Muscle layer of colon (tissue), 2 donors: ENCODE measurements at regions not wholly inside any gene's neighbourhood (a gene's known extent, or its start where the extent isn't known, plus 50 kb on each side); places are given as distances from the start of the nearest gene placed in this dataset.
"Not testable (repeated sequence)": the region's sequence is repeated elsewhere in the genome, so short reads cannot be mapped to it uniquely, and the experiment has no call there.

Source experiments
- H3K27ac ChIP-seq: one replicate; pipeline ENCODE4 v1.7.0; 2013; ENCODE audit warnings: low read depth, mild to moderate bottlenecking, low read length, moderate library complexity
- H3K27me3 ChIP-seq, 2 donors: one replicate each; pipeline ENCODE4 v1.7.0; 2013; ENCODE audit warnings: low read length in 2 of 2, mild to moderate bottlenecking in 2 of 2; ENCODE audit not compliant: insufficient read depth in 2 of 2, control insufficient read depth in 1 of 2
- H3K36me3 ChIP-seq: one replicate; pipeline ENCODE4 v1.7.0; 2013; ENCODE audit warnings: mild to moderate bottlenecking, low read length; ENCODE audit not compliant: insufficient read depth
- H3K4me1 ChIP-seq: one replicate; pipeline ENCODE4 v1.7.0; 2013; ENCODE audit warnings: mild to moderate bottlenecking, low read length; ENCODE audit not compliant: insufficient read depth
- H3K4me3 ChIP-seq, 2 donors: one replicate each; pipeline ENCODE4 v1.7.0; 2013; ENCODE audit warnings: low read length in 2 of 2, low read depth in 1 of 2, mild to moderate bottlenecking in 1 of 2, moderate library complexity in 1 of 2
- H3K9ac ChIP-seq: one replicate; pipeline ENCODE4 v1.7.0; 2013; ENCODE audit warnings: low read length
- H3K9me3 ChIP-seq: one replicate; pipeline ENCODE4 v1.7.0; 2013; ENCODE audit warnings: mild to moderate bottlenecking, low read length
- donor health status: abdominal sarcoma.
- donor health status: Adenocarcinoma of cecum.

DNA sequence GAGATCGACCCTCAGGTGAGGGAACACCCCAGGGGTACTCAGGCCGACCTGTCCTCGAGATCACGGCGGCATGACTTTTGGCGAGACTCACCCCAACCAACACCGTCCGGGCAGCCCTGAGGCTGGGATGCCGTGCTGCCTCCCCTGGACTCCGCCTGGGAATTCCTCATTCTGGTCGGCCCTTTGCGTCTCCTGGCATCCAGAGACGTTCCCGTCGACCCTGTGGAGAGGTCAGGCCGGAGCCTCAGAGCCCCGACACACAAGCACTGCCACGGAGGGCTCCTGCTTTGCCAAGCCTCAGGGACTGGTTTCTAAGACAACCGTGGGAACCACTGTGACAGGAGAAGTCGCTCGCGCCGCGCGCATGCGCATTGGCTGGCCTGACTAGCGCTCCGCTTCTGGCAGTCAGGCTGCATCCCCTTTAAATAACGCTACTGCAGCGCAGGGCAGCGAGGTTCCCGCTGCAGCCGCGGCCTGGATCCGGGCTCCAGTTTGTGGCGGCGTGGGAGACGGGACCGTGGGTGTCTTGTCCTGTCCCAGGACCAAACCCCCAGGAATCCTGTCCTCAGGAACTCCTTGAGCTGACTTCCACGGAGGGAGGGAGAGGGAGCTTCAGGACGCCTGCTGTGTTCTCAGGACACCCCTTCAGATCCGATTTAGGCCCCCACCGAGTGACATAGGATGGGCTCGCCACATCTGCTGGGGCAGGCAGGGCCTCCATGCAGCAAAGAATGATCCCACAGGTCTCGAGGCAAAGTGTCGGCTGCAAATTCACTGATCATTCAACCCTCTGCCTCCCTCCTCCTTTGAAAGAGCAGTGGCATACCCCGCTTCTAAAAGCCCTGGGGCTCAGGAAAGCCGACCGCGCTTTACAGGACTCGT, 163.2 kb upstream of the ZNF337 start:
- H3K9ac ChIP-seq: no peak overlapping the region
- no peak overlapping the region for H3K27ac ChIP-seq
- H3K27me3 ChIP-seq: peaks cover 5 to 12% of the 10 kb centered on the region in 2 donors
- peak overlapping the region in 1 of 2 donors; percentile 43 for H3K4me3 ChIP-seq
- peaks cover 36% of the 10 kb centered on the region for H3K4me1 ChIP-seq
- no peaks in the 10 kb centered on the region for H3K36me3 ChIP-seq
- H3K9me3 ChIP-seq: no peaks in the 10 kb centered on the region

- Histone ChIP-seq H3K27ac (no peak overlapping the region), H3K4me1 (peaks cover 35% of the 10 kb centered on the region), H3K4me3 (peak overlapping the region in 1 of 2 donors; percentile 47), H3K36me3 (no peaks in the 10 kb centered on the region), H3K9me3 (no peaks in the 10 kb centered on the region), H3K9ac (no peak overlapping the region), H3K27me3 (peaks cover 5 to 12% of the 10 kb centered on the region in 2 donors)
Measured at GRCh38 chr20:25858495-25859425, 162.1 kb upstream of the ZNF337 start.

DNA sequence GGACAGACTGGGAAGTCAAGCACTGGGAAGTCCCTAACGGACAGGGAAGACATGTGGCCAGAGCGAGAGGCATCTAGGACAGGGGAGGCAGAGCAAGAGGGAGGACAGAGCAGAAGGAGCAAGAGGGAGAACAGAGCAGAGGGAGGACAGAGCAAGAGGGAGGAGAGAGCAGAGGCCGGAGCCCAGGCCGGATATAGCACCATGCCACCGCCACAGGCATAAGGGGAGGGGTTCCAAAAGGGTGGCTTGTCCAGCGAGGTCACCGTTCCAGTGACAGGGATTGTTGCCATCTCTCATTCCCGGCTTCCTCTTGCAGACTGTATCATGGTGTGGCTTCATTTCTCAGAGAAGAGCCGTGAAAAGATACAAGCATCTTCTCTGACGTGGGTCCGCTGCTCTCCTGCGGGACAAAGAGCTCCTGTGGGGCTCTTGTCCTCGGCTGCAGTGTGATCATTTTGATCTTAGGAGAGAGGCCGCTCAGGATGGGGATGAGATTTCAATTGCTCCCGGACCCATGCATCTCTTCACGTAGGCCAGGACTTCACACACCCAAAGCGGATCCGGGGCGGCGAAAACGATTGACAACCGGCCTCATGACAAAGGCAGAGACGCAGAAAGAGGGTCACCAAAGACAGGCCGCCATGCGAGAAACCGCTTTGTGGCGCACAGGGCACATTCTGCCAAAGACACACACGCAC, 160.6 kb upstream of the ZNF337 start:
- H3K27me3 ChIP-seq, H3K9ac ChIP-seq, H3K36me3 ChIP-seq, H3K4me3 ChIP-seq, H3K27ac ChIP-seq, H3K9me3 ChIP-seq: not testable (repeated sequence)
- H3K4me1 ChIP-seq: peaks cover 21% of the 10 kb centered on the region

GRCh38 chr20:25856256-25856884, 159.7 kb upstream of the ZNF337 start:
- peaks cover 5 to 6% of the 10 kb centered on the region in 2 donors for H3K27me3 ChIP-seq

DNA sequence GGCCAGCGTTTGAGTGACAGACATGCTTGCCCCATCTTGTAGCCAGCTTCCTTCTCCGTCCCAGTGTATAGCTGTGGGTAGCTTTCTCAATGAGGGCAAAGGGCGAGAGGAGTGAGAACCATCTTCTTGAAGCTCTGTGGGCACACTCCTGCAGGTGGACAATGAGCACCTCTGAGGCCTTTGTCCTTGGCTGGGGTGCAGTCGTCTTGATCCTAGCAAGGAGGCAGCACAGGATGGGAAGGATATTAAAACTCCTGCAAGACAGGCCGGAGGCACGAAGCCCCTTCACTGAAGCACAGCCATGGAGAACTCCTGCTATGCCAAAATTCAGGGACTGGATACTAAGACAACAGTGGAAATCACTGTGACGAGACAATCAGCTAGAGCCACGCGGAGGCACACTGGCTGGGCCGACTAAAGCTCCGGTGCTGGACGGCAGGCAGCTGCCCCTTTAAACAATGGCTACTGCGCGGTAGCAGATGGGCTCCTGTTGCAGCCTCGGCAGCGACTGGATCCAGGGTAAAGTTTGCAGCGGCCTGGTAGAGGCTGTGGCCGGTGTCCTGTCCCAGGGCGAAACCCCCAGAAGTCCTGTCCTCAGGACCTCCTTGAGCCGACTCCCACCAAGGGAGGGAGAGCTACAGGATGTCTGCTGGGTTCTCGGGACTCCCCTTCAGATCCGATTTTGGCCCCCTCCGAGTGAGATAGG, 159.0 kb upstream of the ZNF337 start:
- not testable (repeated sequence) for H3K4me3 ChIP-seq, H3K27me3 ChIP-seq, H3K9me3 ChIP-seq, H3K27ac ChIP-seq, H3K36me3 ChIP-seq, H3K9ac ChIP-seq
- peaks cover 17% of the 10 kb centered on the region for H3K4me1 ChIP-seq

More at GRCh38 chr20:25856256-25856884, 159.7 kb upstream of the ZNF337 start:
- H3K4me1 ChIP-seq: peaks cover 17% of the 10 kb centered on the region
- no peak overlapping the region for H3K27ac ChIP-seq
- no peaks in the 10 kb centered on the region for H3K9me3 ChIP-seq
- H3K36me3 ChIP-seq: no peaks in the 10 kb centered on the region
- no peak overlapping the region for H3K9ac ChIP-seq
- H3K4me3 ChIP-seq: no peak overlapping the region

- not testable (repeated sequence) for H3K9ac ChIP-seq, H3K27me3 ChIP-seq, H3K36me3 ChIP-seq, H3K9me3 ChIP-seq, H3K27ac ChIP-seq
- H3K4me3 ChIP-seq: peak overlapping the region in 1 of 2 donors; percentile 79
- H3K4me1 ChIP-seq: peaks cover 11% of the 10 kb centered on the region
Measured at GRCh38 chr20:25854666-25855065, 158.0 kb upstream of the ZNF337 start.

DNA sequence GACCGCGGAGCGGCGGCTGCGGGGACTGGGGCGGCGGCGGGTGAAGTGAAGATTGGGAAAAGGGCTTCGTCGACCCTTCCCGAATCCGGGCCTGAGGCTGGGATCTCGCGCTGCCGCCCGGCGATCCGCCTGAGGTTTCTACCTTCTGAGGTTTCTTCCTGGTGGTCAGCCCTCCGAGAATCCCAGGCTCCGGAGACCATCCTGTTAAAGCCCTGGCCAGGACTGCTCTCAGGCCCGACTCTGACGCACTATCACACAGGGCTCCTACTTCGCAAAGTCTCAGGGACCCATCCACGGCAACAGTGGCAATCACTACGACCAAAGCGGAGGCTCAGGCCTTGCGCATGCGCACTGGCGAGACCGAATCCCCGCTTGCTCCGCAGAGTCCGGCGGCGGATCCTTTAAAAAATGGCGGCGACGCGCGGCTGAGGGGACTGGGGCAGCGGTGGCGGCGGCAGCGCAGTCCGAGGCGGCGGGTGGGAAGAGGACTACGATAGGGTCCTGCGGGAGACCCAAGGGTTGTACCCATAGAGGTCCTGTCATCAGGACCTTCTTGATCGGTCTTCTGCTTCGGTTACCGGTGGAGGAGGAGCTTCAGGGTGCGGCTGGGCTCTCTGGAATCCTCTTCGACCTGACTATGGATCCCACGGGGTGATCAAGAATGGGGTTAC, 157.2 kb upstream of the ZNF337 start:
- H3K27me3 ChIP-seq, H3K9me3 ChIP-seq, H3K36me3 ChIP-seq, H3K4me1 ChIP-seq: not testable (repeated sequence)
- peak overlapping the region; percentile 79 to 80 for H3K4me3 ChIP-seq
- H3K9ac ChIP-seq: peak overlapping the region; percentile 39
- peak overlapping the region; percentile 72 for H3K27ac ChIP-seq

- H3K36me3 ChIP-seq, H3K27me3 ChIP-seq, H3K4me1 ChIP-seq, H3K9me3 ChIP-seq: not testable (repeated sequence)
- Histone ChIP-seq H3K4me3 (peak overlapping the region; percentile 79 to 80), H3K9ac (peak overlapping the region; percentile 39), H3K27ac (peak overlapping the region; percentile 72)
Measured at GRCh38 chr20:25852968-25853717, 156.5 kb upstream of the ZNF337 start.

DNA sequence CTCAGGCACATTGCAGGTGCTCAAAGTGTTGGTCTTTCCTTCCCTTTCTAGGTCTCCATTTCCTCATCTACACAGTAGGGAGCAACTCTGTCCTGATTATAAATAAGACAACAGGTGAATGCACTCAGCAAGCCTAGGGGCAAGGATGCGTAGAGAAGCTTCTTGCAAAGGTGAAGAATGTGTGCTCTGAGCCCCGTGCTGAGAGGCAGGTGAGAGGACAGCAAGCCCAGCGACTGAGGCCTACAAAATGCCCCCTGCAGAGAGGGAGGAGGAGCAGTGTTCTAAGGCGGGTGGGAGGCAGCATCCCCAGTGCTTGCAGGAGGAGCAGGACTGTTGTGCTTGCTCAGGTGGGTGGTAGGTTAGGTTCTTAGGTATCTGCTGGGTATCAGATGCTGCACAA, 153.5 kb upstream of the ZNF337 start:
- not testable (repeated sequence) for H3K4me1 ChIP-seq, H3K27me3 ChIP-seq, H3K9ac ChIP-seq, H3K9me3 ChIP-seq, H3K27ac ChIP-seq, H3K4me3 ChIP-seq, H3K36me3 ChIP-seq

DNA sequence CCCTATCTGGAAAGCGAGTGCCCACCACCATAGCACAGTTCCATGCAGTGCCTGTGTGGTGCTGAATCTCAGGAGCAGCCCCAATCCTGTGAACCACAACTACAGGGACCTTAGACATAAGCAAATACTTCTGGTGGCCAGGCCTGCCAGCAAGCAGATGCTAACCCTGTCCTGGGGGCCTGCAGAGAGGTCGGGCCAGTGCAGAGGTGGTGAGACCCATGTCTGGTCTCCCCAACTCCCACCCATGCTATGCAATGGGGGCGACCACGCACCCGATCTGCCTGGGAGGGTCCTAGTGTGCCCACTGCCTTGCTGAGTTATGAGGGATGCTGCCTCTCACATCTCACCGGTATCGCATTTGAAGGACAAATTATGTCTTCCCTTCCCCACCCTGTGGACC, 151.6 kb upstream of the ZNF337 start:
- H3K27me3 ChIP-seq: no peaks in the 10 kb centered on the region
- no peaks in the 10 kb centered on the region for H3K4me1 ChIP-seq
- no peak overlapping the region for H3K4me3 ChIP-seq
- H3K9me3 ChIP-seq: no peaks in the 10 kb centered on the region
- H3K9ac ChIP-seq: no peak overlapping the region
- no peak overlapping the region for H3K27ac ChIP-seq
- no peaks in the 10 kb centered on the region for H3K36me3 ChIP-seq
